T1000 (cell line): ENCODE measurements at regions not wholly inside any gene's neighbourhood (a gene's known extent, or its start where the extent isn't known, plus 50 kb on each side); places are given as distances from the start of the nearest gene placed in this dataset.
"Not testable (repeated sequence)": the region's sequence is repeated elsewhere in the genome, so short reads cannot be mapped to it uniquely, and the experiment has no call there.

Source experiments
- DNase-seq: peaks from one replicate; lab custom pipeline; 2025; ENCODE audit warnings: mixed read lengths; lab: John Stamatoyannopoulos, UW

DNA sequence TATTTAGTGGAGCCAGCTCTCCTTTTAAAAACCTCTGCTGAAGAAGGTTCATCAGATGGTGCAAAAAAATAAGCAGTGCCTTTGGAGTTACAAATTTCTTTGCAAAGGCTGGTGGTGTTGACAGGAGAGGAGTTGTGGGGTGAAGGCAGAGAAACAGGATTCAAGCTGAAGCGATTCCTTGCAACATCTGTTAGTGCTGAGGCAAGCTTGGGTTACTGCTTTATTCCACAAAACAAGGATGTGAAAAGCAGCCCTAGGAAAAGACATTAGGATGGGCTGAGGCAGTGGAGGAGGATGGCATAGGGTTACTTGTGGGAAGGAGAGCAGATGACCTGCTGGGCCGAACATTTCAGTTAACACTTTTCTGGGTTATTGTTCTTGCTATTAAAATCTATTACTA lies 390.7 kb downstream of the DLEU7 start:
- no peak for DNase-seq

DNA sequence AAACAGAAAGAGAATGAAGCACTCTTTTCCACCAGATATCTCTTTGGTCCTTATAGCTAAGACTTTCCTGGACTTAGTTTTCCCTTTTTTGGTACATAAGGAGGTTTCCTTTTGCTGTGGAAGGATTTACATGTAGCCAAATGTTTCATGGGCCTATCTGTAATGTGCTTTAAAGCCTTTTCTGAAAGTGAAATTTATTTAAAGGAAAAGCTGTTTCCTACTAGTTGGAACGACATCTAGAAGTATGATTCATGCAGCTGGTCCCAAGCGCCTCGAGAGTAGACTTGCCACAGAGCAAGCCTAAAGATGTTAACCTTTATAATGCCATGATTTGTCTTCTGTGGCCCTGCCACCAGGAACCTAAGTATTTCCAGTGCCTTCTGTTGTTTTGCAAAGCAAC lies 390.3 kb downstream of the DLEU7 start:
- DNase-seq: no peak

DNA sequence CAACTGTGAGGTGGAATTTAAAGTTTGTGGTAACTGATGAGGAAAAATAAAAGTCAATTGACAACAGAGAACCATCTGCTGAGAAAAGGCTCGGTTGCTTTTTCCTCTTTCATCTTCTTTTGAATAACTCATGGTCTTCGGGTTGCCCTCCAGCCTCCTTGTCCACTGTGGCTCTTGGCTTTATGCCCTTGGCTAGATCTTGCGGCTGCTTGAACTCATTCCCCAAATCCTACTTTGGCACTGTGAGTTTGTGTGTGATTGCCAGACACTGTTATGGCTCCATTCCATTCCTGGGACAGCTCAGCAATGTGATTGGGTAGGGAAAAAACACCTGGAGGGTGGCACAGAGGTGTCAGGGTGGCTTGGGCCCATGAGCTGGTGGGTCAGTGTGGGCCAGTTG lies 387.4 kb downstream of the DLEU7 start:
- DNase-seq: no peak

DNA sequence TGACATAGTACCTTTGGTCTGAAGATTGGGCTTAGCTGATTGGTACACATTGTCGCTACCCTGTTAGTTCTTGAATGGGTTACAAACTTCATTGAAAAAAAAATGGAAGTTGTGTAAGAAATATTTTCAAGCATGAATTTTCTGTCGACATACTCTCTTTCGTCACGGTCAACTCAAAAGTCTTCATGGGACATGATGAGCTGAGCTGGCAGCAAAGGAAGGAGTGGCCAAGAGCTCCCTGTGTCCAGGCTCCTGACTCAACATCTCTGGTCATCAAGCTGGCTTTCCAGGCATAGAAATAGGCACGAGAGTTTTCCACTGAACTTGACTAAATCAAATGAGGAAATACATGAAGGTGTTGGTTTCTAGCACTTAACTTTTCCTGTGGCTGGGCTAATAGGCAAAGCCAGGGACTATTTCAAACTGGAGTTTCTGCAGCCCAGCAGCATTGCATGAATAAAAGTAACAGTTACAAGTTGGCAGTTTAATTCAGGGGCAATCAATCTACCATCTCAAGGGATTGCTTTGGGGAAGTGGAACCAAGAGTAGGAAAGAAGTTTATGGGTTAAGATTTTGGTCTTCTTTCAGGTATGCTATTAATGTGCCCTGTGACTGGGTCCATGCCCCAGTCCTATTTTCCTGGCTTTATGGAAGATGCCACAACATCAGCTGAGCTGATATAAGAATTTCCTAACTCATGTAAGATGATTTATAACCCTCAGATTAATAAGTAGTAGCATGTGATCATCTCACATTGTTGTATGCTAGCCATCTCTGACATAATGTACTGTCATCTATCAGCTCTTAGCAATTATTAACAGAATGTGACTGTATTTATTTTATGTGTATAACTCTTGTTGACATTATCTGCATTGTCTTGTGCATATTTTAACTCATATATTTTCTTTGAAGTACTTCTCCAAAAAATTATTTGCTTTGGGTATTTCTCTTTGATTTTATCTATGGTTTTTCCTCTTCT lies 385.8 kb downstream of the DLEU7 start:
- no peak for DNase-seq

DNA sequence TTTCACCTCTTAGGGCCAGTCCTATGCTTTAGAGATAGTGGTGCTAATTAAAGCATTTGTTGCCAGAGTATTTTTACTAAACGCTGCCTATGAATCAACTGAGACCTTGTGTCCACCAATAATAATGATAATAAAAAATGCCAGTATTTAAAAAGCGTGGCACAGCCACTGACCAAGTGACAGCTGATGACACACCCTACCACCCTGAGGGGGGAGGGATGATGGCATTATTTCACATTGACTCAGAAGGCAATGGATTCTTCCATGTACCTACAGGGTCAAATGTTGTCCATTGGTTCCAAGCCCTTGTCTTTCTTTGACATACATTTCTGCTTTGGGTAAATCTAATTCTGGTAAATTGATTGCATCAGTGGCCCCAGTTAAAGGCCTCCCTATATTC lies 384.4 kb downstream of the DLEU7 start:
- DNase-seq: no peak

DNA sequence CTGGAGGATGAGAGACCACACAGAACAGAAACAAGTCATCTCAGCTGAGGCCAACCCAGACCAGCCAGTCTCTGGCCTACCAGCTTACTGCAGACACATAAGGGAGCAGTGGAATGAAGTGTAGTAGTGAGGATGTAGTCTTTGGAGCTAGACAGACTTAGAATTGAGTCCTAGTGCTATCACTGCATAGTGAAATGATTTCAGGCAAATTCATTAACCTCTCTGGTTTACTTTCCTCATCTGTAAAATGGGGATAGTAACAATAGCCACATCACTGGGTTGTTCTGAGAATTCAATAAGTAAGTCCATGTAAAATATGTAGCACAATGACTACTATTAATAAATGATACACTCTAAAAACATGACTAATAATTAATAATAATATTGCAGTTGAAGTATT lies 383.8 kb downstream of the DLEU7 start:
- no peak for DNase-seq

DNA sequence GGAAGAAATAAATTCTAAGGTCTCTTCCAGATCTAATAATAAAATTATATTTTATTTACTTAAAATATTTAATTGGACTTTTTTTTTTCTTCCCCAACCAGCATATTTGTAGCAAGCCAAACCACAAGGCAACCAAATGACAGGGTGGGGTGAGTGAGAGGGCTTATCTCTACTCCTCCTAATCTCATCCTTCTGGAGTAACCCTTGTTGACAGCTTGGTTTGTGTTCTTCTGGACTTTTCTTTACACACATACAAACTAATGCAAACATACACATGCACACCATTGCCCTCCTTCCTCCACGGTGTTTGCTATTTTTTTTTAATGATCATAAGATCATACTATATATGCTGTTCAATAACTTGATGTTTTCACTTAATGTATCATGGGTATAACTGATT lies 383.1 kb downstream of the DLEU7 start:
- DNase-seq: no peak

DNA sequence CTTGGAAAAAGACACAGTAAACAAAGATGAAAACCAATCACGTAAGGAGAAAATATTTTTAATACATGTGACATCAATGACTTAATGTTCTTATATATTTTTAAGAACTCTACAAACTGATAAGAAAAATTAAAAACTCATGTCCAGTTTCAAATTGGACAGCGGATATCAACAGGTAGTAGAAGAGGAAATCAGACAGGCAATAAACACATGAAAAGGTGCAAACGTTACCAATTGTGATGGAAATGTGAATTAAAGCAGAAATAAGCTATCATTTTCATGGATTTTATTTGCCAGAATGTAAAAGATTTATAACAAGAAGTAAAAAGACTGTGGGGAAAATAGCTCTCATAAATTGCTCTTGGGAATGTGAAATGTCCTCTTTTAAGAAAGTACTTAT lies 382.3 kb downstream of the DLEU7 start:
- no peak for DNase-seq

DNA sequence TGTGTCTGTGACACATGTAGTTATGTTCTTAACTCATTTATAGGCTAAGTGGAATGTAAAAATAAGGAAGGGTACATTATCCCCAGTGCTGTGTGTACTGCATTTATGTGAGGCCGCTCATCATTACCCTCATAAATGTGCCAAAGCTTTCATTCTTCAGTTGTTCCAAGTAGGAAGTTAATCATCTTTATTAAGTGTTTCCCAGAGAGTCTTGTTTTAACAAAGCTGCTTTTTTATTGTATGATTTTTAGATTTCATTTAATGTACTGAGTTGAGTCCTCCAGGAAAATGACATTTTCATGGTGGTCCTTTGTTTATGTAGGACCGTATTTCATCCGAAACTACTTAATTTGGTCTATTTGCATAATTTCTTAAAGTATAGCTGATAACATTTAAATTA lies 379.8 kb downstream of the DLEU7 start:
- DNase-seq: no peak

DNA sequence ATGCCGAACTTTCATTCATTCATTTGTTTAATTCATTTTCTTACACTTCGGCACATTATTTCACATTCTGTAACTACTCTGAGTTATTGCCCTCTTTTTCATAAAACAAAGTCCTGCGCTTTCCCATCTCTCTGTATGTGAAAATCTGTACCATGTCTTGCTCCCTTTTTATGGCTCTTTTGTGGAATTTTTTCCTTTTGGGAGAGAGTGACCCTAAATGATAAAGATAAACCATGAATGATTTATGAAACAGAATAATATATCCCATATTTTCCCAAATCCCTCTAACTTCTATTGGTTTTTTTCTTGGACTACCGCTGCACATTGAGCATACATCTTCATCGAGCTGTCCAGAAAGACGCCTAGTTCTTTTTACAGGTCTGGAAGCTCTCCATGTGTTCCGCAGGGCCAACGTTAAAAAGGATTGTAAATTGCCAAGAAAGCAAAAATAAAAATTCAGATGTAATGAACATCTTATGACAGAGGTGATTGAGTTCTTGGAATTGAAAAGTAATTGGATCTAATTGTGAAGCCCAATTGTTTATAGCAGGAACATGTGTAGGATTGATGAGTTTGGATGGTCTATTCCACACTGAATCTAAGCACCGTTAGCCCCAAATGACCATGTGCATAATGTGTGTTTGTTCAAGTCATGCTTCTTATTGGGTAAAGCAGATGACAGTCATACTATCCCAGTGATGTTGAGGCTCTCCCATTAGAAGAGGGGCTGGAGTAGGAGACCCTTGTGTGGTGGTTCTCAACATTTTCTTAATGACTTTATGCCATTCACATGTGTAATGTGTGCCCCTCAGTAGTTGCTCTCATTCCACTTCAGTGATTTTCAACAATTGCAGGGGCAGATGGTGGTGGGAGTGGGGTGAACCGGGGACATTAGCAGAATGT lies 378.9 kb downstream of the DLEU7 start:
- DNase-seq: no peak

DNA sequence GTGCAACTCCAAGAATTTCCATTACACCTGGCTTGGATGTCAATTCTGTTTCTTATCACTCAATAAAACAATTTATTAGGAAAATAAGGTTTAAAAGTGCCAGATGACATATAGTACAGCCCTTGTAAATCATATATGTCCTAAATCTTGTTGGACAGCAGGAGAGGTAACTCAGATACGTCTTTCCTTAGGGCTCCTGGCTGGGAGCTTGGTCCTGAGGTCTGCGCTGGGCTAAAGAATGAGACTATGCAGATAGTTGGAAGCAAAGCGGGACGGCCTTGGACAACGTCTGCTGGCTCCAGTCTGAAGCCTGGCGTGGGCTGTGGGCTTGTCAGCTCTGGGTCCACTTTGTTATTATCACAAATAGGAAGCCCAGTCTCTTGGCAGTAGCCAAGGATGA lies 377.0 kb downstream of the DLEU7 start:
- no peak for DNase-seq

DNA sequence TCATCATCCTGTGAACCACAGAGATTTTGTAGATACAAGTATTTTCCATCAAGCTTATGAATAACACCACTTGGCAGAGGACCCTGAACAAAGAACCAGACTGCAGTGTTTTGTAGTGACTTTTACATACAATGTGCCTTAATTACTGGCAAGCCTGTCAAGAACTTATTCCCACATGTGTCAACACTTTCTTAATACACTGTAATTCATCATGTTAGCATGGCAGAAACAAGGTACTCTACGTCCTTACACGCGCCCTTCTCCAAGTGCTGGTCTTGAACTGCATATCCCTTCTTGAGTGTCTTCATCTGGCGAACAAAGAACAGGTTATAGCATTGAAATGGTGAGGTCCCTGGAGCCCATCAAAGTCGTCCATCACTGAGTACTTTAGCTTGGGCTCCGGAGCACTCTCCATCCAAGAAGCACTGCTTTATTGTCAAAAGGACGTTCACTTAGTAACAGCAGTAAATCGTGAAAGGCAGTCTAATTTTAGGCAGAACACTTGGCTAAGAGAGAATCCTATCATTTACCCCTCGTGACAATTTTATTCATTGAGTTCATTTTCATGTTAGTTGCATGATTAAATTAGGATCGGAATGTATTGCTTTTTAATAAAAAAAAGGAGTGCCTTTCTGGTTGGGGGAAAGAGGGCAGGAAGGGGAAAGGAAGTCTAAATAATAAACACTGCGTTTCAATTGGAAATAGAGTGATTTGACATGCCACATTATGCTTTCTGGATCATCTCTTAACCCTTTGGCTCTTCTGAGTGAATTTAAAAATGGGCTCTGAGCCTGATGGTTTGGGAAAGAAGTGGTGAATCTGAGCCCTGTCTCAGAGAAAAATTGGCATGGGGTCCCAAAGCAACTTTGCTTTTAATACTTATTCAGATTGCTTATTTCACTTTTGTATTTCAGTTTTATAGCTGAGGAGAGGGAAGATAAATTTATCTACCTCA lies 376.1 kb downstream of the DLEU7 start:
- DNase-seq: no peak

DNA sequence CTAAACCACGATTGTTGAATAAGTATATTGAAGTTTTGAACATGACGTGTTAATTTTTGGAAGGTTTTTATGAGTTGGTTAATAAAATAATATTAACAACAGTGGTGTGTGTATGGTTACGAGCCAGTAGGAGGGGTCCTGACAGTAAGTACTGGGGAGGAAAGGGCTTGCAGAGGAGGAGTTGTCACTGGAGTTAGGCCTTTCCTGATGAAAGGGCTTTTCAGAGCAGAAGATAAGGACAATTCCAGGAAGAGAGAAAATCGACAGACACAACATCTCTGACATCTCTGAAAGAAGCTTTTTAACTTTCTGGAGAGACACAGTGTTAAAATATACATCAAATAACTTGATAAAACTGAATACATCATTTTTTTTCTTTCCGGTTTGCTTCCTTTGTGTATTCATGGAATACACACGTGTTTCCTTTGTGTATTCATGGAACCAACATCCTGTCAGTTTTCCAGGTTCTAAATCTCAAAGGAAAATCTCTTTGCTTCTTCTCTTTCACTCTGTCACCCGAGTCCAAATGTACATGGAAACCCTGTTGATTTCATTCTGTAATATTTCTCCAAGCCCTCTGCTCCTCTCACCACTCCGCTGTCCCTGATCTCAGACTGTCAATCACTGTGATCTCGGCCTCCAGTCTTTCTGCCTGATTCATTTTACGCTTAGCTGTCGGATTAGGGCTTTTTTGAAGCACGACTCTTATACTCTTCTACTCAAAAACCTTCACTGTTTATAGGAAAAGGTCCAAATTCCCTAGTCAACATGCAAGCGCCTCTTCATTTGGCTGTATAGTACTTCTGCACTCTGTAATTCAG lies 374.4 kb downstream of the DLEU7 start:
- DNase-seq: no peak

DNA sequence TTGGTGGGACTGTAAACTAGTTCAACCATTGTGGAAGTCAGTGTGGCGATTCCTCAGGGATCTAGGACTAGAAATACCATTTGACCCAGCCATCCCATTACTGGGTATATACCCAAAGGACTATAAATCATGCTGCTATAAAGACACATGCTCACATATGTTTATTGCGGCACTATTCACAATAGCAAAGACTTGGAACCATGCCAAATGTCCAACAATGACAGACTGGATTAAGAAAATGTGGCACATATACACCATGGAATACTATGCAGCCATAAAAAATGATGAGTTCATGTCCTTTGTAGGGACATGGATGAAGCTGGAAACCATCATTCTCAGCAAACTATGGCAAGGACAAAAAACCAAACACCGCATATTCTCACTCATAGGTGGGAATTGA lies 370.4 kb downstream of the DLEU7 start:
- not testable (repeated sequence) for DNase-seq

DNA sequence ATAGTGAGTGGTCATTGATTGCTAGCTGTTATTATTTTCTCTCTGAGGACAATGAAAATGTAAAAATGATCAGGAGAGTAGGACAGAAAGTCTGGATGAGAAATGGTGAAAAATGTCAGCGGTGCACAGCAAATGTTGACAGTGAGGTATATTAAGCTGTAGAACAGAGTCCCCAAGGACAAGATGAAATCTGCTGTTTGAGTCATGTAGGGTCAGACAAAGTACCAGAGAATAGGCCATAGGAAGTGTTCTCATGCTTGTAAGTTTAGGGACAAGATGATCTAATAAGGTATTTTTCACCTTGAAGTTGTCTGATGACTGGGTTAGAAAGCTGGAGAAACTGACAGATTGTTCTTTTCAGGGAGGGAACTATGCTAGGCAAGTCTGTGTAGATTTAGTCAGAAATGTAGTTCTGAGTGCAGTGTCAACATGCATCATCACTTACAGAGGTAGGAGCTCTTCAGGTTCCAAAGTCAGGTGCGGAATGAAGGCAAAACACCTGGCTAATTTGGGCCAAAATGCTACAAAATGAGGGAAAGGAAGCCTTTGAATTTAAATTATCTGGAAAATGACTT lies 369.3 kb downstream of the DLEU7 start:
- no peak for DNase-seq

DNA sequence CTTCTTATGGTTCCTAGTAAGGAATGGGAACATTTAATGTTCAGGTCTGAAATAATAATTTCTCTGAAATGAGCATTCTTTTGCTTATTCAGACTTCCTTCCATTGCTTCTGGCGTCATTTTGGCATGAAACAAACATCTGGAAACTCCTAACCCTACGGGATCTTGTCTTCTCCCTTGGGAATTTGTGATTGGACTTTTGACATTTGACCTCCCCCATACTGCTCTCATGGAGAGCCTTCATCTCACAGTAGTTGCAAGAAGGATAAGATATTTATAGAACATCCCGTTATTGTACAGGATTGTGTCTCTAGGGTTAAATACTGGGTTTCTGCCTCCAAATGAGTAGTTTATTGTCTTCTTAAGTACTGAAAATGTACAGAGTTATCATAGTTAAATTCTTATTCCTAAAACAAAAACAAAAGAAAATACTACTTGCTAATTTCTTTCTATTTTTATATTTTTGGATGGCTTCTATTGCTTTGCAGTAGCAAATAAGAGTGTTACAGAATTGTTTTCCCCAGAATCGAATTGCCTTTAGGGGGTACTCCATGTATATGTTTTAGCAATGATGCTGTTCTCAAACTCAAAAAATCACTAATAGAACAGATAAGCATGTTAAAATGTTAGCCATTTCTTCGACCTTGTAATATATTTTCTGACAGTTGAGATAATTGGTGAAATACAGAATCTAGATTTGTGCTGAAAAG lies 366.8 kb downstream of the DLEU7 start:
- DNase-seq: no peak

DNA sequence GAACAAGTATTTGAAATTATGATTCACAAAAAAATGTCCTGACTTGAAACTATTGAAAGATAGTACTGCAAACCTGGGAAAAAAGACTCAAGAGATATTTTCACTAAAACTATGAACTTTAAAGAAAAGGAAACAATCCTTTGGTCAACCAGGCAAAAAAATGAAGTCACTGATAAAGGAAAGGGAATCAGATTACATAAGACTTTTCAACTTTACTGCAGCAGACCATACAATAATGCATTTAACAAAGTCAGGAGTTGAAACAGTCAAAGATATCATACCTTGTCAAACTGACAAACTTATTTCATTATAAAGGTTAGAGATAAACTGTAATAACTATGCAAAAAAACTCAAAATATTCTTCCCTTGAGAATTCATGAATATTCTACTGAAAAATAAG lies 361.6 kb downstream of the DLEU7 start:
- DNase-seq: no peak

DNA sequence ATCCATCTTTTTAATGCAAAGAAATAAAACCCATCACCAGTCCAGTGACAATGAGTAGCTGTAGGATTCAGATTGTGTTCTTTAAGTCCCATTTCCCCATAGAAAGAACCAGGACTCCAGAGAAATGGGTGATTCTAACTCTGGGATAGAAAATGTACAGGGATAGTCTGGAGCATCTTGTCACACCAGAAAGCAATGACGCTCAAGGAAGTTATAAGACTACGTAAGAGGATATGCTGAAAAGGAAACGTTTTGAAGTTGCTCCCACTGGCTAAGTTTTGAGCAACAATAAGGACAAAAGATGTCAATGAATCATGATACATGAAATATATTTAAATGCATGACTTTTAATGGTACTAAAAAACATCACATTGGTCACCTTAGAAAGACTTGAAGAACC lies 360.1 kb downstream of the DLEU7 start:
- no peak for DNase-seq

DNA sequence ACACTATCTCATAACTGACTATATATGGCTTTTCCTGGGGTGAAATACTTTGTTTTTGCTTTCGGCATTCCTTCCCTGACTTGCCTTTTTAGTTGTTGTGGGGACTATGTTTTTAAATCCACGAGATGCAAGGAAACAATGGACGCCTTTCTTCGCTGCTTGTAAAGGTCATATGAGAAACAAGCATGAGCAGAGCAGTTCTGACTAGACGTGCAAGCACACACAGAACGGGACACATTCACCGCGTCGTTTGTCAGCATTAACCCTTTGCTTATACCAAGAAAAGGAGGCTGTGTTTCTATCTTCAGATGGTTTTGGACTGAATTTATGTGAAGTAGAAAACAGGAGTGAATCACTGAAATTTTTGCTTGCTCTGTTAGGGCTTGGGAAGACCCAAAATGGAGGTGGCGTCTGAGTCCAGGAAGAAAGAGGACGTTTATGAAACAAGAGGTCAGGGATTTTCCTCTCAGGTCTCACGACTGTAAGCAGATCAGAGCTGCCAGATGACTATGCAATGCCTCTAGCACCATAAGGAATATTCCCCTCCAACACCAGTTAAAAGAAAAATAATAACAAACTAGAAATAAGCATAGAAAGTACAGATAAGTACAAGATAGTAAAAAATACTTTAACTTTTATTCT lies 358.9 kb downstream of the DLEU7 start:
- no peak for DNase-seq
